ENCODE measurements at regions not wholly inside any gene's neighbourhood (a gene's known extent, or its start where the extent isn't known, plus 50 kb on each side); places are given as distances from the start of the nearest gene placed in this dataset.

DNA sequence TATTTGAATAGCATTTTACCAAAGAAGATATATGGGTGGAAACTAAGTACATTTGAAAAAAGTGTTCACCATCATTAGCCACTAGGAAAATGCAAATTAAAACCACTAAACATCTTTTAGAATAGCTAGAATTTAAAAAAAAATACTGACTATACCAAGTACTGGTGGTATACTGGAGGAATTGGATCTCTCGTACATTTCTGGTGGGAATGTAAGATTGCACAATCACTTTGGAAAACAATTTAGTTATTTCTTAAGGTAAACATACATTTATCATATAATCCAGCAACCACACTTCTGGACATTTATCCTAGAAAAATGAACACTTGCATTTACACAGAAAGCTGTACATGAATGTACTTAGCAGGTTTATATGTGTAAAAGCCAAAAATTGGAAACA is 303.5 kb downstream of the MID1IP1 start:
- no peaks in the 10 kb centered on the region for H3K4me1 Mint-ChIP-seq (ENCODE audit: low read depth, unreplicated experiment)
- no peaks in the 10 kb centered on the region for H3K36me3 Mint-ChIP-seq (ENCODE audit: insufficient read depth, unreplicated experiment)
- no peak for DNase-seq
- no peak overlapping the region for H3K27ac Mint-ChIP-seq (ENCODE audit: unreplicated experiment)
- no peak overlapping the region for H3K4me3 Mint-ChIP-seq (ENCODE audit: unreplicated experiment)
- Histone ChIP-seq H3K27me3 (replicated peaks; ENCODE audit: control insufficient read depth, insufficient read depth, low read length) (no peaks in the 10 kb centered on the region), H3K9me3 (no peaks in the 10 kb centered on the region), H3K36me3 (ENCODE audit: control insufficient read depth, insufficient read depth, low read length) (no peaks in the 10 kb centered on the region), H3K4me3 (ENCODE audit: low read depth, low read length) (no peak overlapping the region), H3K4me1 (no peaks in the 10 kb centered on the region)
- TF ChIP-seq, protein P1, sequence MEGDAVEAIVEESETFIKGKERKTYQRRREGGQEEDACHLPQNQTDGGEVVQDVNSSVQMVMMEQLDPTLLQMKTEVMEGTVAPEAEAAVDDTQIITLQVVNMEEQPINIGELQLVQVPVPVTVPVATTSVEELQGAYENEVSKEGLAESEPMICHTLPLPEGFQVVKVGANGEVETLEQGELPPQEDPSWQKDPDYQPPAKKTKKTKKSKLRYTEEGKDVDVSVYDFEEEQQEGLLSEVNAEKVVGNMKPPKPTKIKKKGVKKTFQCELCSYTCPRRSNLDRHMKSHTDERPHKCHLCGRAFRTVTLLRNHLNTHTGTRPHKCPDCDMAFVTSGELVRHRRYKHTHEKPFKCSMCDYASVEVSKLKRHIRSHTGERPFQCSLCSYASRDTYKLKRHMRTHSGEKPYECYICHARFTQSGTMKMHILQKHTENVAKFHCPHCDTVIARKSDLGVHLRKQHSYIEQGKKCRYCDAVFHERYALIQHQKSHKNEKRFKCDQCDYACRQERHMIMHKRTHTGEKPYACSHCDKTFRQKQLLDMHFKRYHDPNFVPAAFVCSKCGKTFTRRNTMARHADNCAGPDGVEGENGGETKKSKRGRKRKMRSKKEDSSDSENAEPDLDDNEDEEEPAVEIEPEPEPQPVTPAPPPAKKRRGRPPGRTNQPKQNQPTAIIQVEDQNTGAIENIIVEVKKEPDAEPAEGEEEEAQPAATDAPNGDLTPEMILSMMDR (IDR thresholded peaks at IDR 0.05; ENCODE audit: insufficient read depth in 1 of 2, low read depth in 1 of 2, low read length in 1 of 2, severe bottlenecking in 1 of 2, unreplicated experiment in 1 of 2) = no peak
- POLR2A ChIA-PET = no interaction called here
- intact Hi-C loops (cut with micrococcal nuclease; ENCODE audit: unreplicated experiment) = no loop called here
- CTCF ChIA-PET = no interaction called here
- peaks cover 8% of the 10 kb centered on the region for H3K27me3 Mint-ChIP-seq (ENCODE audit: insufficient read depth, unreplicated experiment)
- no peaks in the 10 kb centered on the region for H3K9me3 Mint-ChIP-seq (ENCODE audit: unreplicated experiment)
- no TSS peak for BruUV-seq (replicated peaks)

DNA sequence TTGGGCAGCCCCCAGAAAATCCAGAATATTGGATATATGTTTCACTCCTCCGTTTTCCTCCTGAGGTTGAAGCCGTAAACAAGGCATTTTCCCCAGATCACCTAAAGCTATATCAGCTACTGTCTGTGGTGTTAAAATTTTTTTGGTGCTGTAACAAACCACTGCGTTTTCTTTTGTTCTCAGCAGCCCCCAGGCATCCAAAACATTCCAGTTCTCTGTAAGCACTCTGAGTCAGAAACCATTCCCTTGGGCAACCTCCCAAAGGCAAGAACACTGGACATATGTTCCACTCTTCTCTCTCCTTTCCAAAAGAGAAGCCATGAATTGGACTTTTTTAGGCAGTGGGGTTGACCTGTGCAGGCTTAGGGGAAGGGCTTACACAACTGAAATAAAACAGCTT is 310.9 kb downstream of the MID1IP1 start:
- BruUV-seq (replicated peaks) = no TSS peak
- H3K4me3 Mint-ChIP-seq (ENCODE audit: unreplicated experiment) = no peak overlapping the region
- no peaks in the 10 kb centered on the region for H3K27me3 ChIP-seq (replicated peaks; ENCODE audit: control insufficient read depth, insufficient read depth, low read length)
- POLR2A ChIA-PET = no interaction called here
- H3K27me3 Mint-ChIP-seq (ENCODE audit: insufficient read depth, unreplicated experiment) = peaks cover 4% of the 10 kb centered on the region
- no peaks in the 10 kb centered on the region for H3K4me1 ChIP-seq
- TF ChIP-seq, protein P1 (IDR thresholded peaks at IDR 0.05; ENCODE audit: insufficient read depth in 1 of 2, low read depth in 1 of 2, low read length in 1 of 2, severe bottlenecking in 1 of 2, unreplicated experiment in 1 of 2) = no peak
- CTCF ChIA-PET = no interaction called here
- no peaks in the 10 kb centered on the region for H3K36me3 Mint-ChIP-seq (ENCODE audit: insufficient read depth, unreplicated experiment)
- no peaks in the 10 kb centered on the region for H3K9me3 ChIP-seq
- H3K36me3 ChIP-seq (ENCODE audit: control insufficient read depth, insufficient read depth, low read length) = no peaks in the 10 kb centered on the region
- H3K27ac Mint-ChIP-seq (ENCODE audit: unreplicated experiment) = no peak overlapping the region
- H3K4me1 Mint-ChIP-seq (ENCODE audit: low read depth, unreplicated experiment) = no peaks in the 10 kb centered on the region
- DNase-seq = no peak
- intact Hi-C loops (cut with micrococcal nuclease; ENCODE audit: unreplicated experiment) = no loop called here
- no peaks in the 10 kb centered on the region for H3K9me3 Mint-ChIP-seq (ENCODE audit: unreplicated experiment)
- H3K4me3 ChIP-seq (ENCODE audit: low read depth, low read length) = no peak overlapping the region

DNA sequence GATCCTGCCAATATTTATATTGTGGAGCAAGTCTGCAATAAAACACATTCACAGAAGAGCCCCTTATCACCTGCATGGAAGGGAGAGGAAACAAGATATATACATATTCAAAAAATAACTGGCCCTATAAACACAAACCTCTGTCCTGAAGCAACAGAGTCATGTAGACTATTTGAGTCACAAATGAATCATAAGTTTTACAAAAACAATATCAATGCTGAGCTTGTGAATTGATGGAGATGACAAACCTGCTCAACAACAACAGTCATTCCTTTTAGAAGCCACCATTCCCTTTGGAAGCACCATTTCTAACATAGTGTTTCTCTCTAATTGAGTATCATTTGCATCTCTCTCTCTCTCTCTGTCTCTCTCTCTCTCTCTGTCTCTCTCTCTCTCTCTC is 313.9 kb downstream of the MID1IP1 start:
- no peak overlapping the region for H3K4me3 ChIP-seq (ENCODE audit: low read depth, low read length)

More for the DNA sequence above, 313.9 kb downstream of the MID1IP1 start:
- ChIA-PET POLR2A (no interaction called here), CTCF (no interaction called here)
- no peak for DNase-seq
- Mint-ChIP-seq H3K27me3 (ENCODE audit: insufficient read depth, unreplicated experiment) (peaks cover 11% of the 10 kb centered on the region), H3K4me1 (ENCODE audit: low read depth, unreplicated experiment) (no peaks in the 10 kb centered on the region), H3K36me3 (ENCODE audit: insufficient read depth, unreplicated experiment) (no peaks in the 10 kb centered on the region), H3K4me3 (ENCODE audit: unreplicated experiment) (no peak overlapping the region), H3K27ac (ENCODE audit: unreplicated experiment) (no peak overlapping the region), H3K9me3 (ENCODE audit: unreplicated experiment) (no peaks in the 10 kb centered on the region)
- no TSS peak for BruUV-seq (replicated peaks)
- no peaks in the 10 kb centered on the region for H3K36me3 ChIP-seq (ENCODE audit: control insufficient read depth, insufficient read depth, low read length)
- intact Hi-C loops (cut with micrococcal nuclease; ENCODE audit: unreplicated experiment) = no loop called here
- H3K4me1 ChIP-seq = no peaks in the 10 kb centered on the region
- TF ChIP-seq, protein P1 (IDR thresholded peaks at IDR 0.05; ENCODE audit: insufficient read depth in 1 of 2, low read depth in 1 of 2, low read length in 1 of 2, severe bottlenecking in 1 of 2, unreplicated experiment in 1 of 2) = no peak
- no peaks in the 10 kb centered on the region for H3K27me3 ChIP-seq (replicated peaks; ENCODE audit: control insufficient read depth, insufficient read depth, low read length)
- H3K9me3 ChIP-seq = no peaks in the 10 kb centered on the region

All from Caco-2 (cell line).